HEK293 (cell line): ENCODE measurements at regions not wholly inside any gene's neighbourhood (a gene's known extent, or its start where the extent isn't known, plus 50 kb on each side); places are given as distances from the start of the nearest gene placed in this dataset.
A peak's percentile ranks its signal among the peaks of the same experiment; 100 is the strongest.

ENCODE experiments used
- CTCF ChIA-PET: fragments of 350-600 bp; formaldehyde crosslinking; extraction: SDS; loops from one replicate; lab custom pipeline; 2021; ENCODE audit warnings: antibody characterized with exemption; lab: Yijun Ruan, JAX
- POLR2A ChIA-PET: fragments of 300-600 bp; formaldehyde crosslinking; extraction: SDS; loops from one replicate; lab custom pipeline; 2020; ENCODE audit warnings: antibody characterized with exemption, inconsistent platforms; lab: Yijun Ruan, JAX
- H3K27ac ChIP-seq: fragments of 200-500 bp; sonication (Bioruptor generic); 2 replicates; pipeline ENCODE4 v1.5.1; 2014; ENCODE audit warnings: low read depth, low read length, control low read depth, inconsistent platforms; ENCODE audit errors: extremely low read depth
- H3K36me3 ChIP-seq, 2 experiments: fragments of 200-500 bp in 1 of 2; sonication (Bioruptor generic) in 1 of 2; 1 replicate in 1 of 2; 2 replicates in 1 of 2; pipeline ENCODE4 v1.5.1; 2014 to 2017; ENCODE audit warnings: inconsistent platforms in 2 of 2, low read length in 2 of 2; ENCODE audit not compliant: control insufficient read depth in 2 of 2, insufficient read depth in 1 of 2
- H3K4me1 ChIP-seq: fragments of 200-500 bp; sonication (Bioruptor generic); 2 replicates; pipeline ENCODE4 v1.5.1; 2014; ENCODE audit warnings: mild to moderate bottlenecking, low read length, inconsistent platforms; ENCODE audit not compliant: control insufficient read depth, insufficient read depth
- H3K4me3 ChIP-seq: 2 replicates; pipeline ENCODE4 v1.5.1; 2011; ENCODE audit warnings: low read depth, mild to moderate bottlenecking, control low read depth, low read length, moderate library complexity
- H3K9me3 ChIP-seq: fragments of 200-500 bp; sonication (Bioruptor generic); 2 replicates; pipeline ENCODE4 v1.5.1; 2014; ENCODE audit warnings: low read depth, low read length, inconsistent platforms; ENCODE audit not compliant: control insufficient read depth, insufficient read depth
- FEZF1 ChIP-seq: fragments of 450-650 bp; formaldehyde crosslinking; IDR thresholded peaks from 2 replicates; pipeline ENCODE4 v1.5.1; 2016; ENCODE audit warnings: missing biosample characterization, missing genetic modification characterization
- GLIS1 ChIP-seq: fragments of 450-650 bp; formaldehyde crosslinking; IDR thresholded peaks from 2 replicates; pipeline ENCODE4 v1.5.1; 2016; ENCODE audit warnings: missing biosample characterization, missing genetic modification characterization
- KLF8 ChIP-seq: fragments of 450-650 bp; formaldehyde crosslinking; IDR thresholded peaks from 2 replicates; pipeline ENCODE4 v1.5.1; 2016; ENCODE audit warnings: missing biosample characterization, missing genetic modification characterization
- MEIS1 ChIP-seq: sonication (generic); formaldehyde crosslinking; IDR thresholded peaks from 2 replicates; pipeline ENCODE4 v1.8.1; 2022; ENCODE audit warnings: missing genetic modification reagents, mild to moderate bottlenecking, borderline replicate concordance
- PBX3 ChIP-seq: sonication (generic); formaldehyde crosslinking; IDR thresholded peaks from 2 replicates; pipeline ENCODE4 v1.8.1; 2022; ENCODE audit warnings: mild to moderate bottlenecking, moderate library complexity, missing genetic modification reagents
- PRDM1 ChIP-seq: fragments of 450-650 bp; formaldehyde crosslinking; IDR thresholded peaks from 2 replicates; pipeline ENCODE4; 2016; ENCODE audit warnings: missing biosample characterization, missing genetic modification characterization
- PRDM4 ChIP-seq: fragments of 450-650 bp; formaldehyde crosslinking; IDR thresholded peaks from 2 replicates; pipeline ENCODE4 v1.5.1; 2017; ENCODE audit warnings: missing biosample characterization, missing genetic modification characterization
- PRDM6 ChIP-seq: fragments of 450-650 bp; formaldehyde crosslinking; IDR thresholded peaks from 2 replicates; pipeline ENCODE4 v1.5.1; 2017; ENCODE audit warnings: missing biosample characterization, missing genetic modification characterization
- ZBTB44 ChIP-seq: fragments of 450-650 bp; IDR thresholded peaks from 2 replicates; pipeline ENCODE4 v1.5.1; 2018; ENCODE audit warnings: missing biosample characterization, mild to moderate bottlenecking, missing genetic modification characterization
- ZBTB49 ChIP-seq: fragments of 450-650 bp; formaldehyde crosslinking; IDR thresholded peaks from 2 replicates; pipeline ENCODE4 v1.5.1; 2016; ENCODE audit warnings: missing biosample characterization, missing genetic modification characterization, low read depth
- ZIC2 ChIP-seq: fragments of 450-650 bp; formaldehyde crosslinking; IDR thresholded peaks from 2 replicates; pipeline ENCODE4 v1.5.1; 2016; ENCODE audit warnings: missing biosample characterization, missing genetic modification characterization
- ZNF398 ChIP-seq: fragments of 450-650 bp; formaldehyde crosslinking; IDR thresholded peaks from 2 replicates; pipeline ENCODE4 v1.5.1; 2017; ENCODE audit warnings: missing biosample characterization, missing genetic modification characterization
- ZNF433 ChIP-seq: fragments of 450-650 bp; formaldehyde crosslinking; IDR thresholded peaks from 2 replicates; pipeline ENCODE4 v1.5.1; 2016; ENCODE audit warnings: missing biosample characterization, missing genetic modification characterization, low read depth
- ZNF473 ChIP-seq: fragments of 450-650 bp; formaldehyde crosslinking; IDR thresholded peaks from 2 replicates; pipeline ENCODE4 v1.5.1; 2017; ENCODE audit warnings: missing biosample characterization, missing genetic modification characterization
- ZNF48 ChIP-seq: fragments of 450-650 bp; formaldehyde crosslinking; IDR thresholded peaks from 2 replicates; pipeline ENCODE4 v1.5.1; 2016; ENCODE audit warnings: missing biosample characterization, missing genetic modification characterization
- ZNF548 ChIP-seq: fragments of 450-650 bp; formaldehyde crosslinking; IDR thresholded peaks from 2 replicates; pipeline ENCODE4 v1.5.1; 2016; ENCODE audit warnings: missing biosample characterization, missing genetic modification characterization
- ZNF561 ChIP-seq: fragments of 450-650 bp; IDR thresholded peaks from 2 replicates; pipeline ENCODE4 v1.5.1; 2018; ENCODE audit warnings: missing biosample characterization, missing genetic modification characterization, borderline replicate concordance
- ZNF692 ChIP-seq: fragments of 450-650 bp; formaldehyde crosslinking; IDR thresholded peaks from 2 replicates; pipeline ENCODE4 v1.5.1; 2016; ENCODE audit warnings: missing biosample characterization, missing genetic modification characterization
- ZNF776 ChIP-seq: fragments of 450-650 bp; formaldehyde crosslinking; IDR thresholded peaks from 2 replicates; pipeline ENCODE4 v1.5.0; 2017; ENCODE audit warnings: missing biosample characterization, missing genetic modification characterization, borderline replicate concordance
- ZSCAN18 ChIP-seq: fragments of 450-650 bp; formaldehyde crosslinking; IDR thresholded peaks from 2 replicates; pipeline ENCODE4 v1.5.1; 2016; ENCODE audit warnings: missing biosample characterization, missing genetic modification characterization

- Histone ChIP-seq H3K4me1 (no peaks in the 10 kb centered on the region), H3K36me3 (no peaks in the 10 kb centered on the region), H3K4me3 (no peak overlapping the region), H3K9me3 (no peaks in the 10 kb centered on the region), H3K27ac (no peak overlapping the region)
- CTCF ChIA-PET = no interaction called here
- POLR2A ChIA-PET = interaction anchor here (1.1 kb wide), 1 partner anchor 8 kb away, joined by 4 read pairs; no protein-coding TSS in a partner anchor
- TF ChIP-seq ZIC2 (tag by site-specific recombination) (peak; percentile 49; the same call in 1 of the 2 replicates), GLIS1 (tag by site-specific recombination) (peak; percentile 73), ZBTB49 (tag by site-specific recombination) (no peak), ZNF473 (tag by site-specific recombination) (no peak), PRDM4 (tag by site-specific recombination) (peak; percentile 78), ZSCAN18 (tag by site-specific recombination) (no peak), ZNF776 (tag by site-specific recombination) (no peak), PRDM6 (tag by site-specific recombination) (no peak), ZNF398 (tag by site-specific recombination) (no peak), PBX3 (no peak), FEZF1 (tag by site-specific recombination) (0 out of 2 replicates have a peak, but pooled peaks have one; percentile 11), ZNF433 (tag by site-specific recombination) (no peak), ZNF48 (tag by site-specific recombination) (no peak), ZNF692 (tag by site-specific recombination) (no peak), ZNF561 (tag by site-specific recombination) (no peak), PRDM1 (tag by site-specific recombination) (no peak), KLF8 (no peak), ZNF548 (tag by site-specific recombination) (no peak), ZBTB44 (tag by site-specific recombination) (peak; percentile 26; the same call in 1 of the 2 replicates), MEIS1 (CRISPR knock-in tag) (no peak)
These were observed 220.8 kb upstream of the DAPK1 start for GRCh38 chr9:87276851-87277261.
